ENCODE measurements at regions not wholly inside any gene's neighbourhood (a gene's known extent, or its start where the extent isn't known, plus 50 kb on each side); places are given as distances from the start of the nearest gene placed in this dataset.

DNA sequence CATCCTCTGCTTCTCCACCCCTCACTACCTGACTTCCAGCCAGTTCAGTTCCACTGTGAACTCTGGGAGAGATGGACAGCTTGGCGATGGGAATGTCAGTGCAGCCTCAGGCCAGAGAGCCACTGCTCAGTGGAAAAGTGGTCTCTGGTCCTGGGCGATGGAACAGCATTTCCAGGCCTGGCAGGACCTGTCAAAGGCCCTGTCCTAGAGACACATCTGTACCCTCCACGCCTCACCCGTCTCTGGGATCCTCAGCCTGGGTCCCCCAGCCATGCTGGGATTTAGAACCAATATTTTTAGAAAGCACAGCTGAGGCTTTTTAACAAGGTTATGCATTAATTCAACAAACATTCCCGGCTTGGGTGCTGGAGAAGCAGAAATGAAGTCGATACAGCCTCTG lies 165.7 kb downstream of the MN1 start:
- no peaks in the 10 kb centered on the region for H3K36me3 ChIP-seq (replicated peaks)
- no peaks in the 10 kb centered on the region for H3K4me1 ChIP-seq
- H3K4me3 ChIP-seq, result no peak overlapping the region
- no peaks in the 10 kb centered on the region for H3K27me3 ChIP-seq (ENCODE audit: low read depth)
- in situ Hi-C loops (cut with MboI; ENCODE audit: low sequenced_read_pairs), result no loop called here
- H3K9me3 ChIP-seq, result no peaks in the 10 kb centered on the region
- DNase-seq (ENCODE audit: low spot score in 2 of 2), result no peak

DNA sequence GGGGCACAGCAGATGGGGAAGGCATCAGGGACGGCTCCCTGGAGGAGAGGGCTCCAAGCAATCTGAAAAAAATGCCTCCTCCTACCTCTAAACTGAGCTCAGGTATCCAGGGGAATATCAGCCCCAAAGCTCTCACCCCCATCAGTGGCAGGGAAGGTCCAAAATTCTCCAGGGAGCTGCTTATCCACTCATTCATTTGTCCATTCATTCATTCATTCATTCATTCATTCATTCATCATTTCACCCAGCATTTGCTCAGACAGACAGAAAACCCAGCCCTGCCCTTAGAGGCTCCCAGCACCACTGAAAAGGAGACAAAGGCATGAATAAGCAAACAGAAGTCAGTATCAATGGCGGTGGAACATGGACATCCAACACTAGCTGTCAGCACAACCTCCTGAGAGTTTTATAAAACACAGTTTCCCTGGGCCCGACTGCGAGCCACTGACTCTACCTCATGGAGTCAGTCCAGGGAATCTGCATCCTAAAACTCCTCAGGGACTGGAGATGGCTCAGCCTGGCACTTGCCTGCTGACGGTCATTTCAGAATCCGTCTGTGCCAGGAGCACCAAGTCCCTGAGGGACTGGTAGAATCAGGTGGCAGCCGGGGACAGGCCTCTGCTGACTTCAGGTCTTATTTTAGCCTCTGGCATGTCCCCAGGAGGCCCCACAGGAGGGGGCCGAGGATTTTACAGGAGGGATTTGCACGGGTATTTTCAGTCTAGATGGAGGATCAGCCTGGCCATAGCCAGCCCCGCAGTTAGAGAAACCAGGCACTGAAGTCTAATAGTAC lies 164.6 kb downstream of the MN1 start:
- Histone ChIP-seq H3K4me1 (no peaks in the 10 kb centered on the region), H3K4me3 (no peak overlapping the region), H3K9me3 (no peaks in the 10 kb centered on the region), H3K27me3 (ENCODE audit: low read depth) (no peaks in the 10 kb centered on the region), H3K36me3 (replicated peaks) (no peaks in the 10 kb centered on the region)
- in situ Hi-C loops (cut with MboI; ENCODE audit: low sequenced_read_pairs), result no loop called here
- DNase-seq (ENCODE audit: low spot score in 2 of 2), result no peak

DNA sequence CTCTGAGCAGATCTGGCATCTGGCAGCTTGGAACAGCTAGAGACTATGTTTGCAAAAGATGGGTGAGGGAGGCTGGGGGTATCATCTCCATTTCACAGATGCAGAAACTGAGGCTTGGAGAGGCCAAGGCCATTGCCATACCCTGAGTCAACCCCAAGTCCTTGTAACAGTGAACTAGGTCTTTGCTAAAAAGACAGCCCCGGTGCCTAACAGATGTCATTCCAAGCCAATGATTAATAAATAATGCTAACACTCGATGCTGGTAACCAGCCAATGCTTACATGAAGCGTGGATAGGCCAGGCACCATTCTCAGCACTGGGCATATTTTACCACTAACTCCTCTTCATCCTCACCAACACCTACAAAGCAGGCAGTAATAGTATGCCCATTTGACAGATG lies 164.0 kb downstream of the MN1 start:
- in situ Hi-C loops (cut with MboI; ENCODE audit: low sequenced_read_pairs), result no loop called here

DNA sequence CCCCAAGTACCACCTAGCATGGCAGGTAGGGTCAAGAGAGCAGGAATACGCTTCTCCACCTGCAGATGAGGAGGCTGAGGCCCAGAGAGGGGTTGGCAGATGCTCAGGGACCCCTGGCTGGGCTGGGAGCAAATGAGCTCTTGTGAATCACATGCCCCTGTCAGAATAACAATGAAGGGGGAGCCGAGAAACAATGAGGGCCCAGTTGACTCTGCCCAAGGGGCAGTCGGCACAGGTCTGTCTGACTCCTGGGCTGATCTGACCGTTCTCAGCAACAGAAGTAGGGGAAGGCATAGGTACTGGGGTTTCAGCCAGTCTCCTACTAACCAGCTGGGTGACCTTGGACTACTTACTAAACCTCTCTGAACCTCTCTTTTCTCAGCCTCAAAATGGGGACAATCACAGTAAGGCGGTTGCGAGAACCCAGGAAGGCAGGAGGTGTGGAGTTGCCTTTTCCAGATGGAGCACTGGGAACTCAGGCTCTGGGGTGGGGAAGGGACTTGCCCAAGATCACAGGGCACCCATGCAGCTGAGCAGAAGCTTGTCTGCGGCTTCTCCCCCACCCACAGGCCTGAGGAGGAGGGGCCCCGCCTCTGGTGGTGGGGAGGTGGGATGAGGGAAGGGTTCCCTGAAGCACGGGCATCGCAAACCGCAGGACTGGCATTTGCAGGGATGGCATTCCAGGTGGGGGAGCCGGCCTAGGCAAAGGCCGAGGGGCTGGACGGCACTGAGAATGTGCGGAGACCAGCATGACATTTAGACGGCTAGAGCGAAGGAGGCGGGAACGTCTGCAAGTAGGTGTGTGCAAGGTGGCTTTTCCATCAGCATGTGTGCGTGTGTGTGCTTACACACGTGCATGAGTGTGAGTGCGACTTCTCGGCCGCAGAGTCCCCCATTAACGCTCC lies 163.0 kb downstream of the MN1 start:
- no peak overlapping the region for H3K4me3 ChIP-seq
- no peaks in the 10 kb centered on the region for H3K4me1 ChIP-seq
- H3K9me3 ChIP-seq, result no peaks in the 10 kb centered on the region
- H3K36me3 ChIP-seq (replicated peaks), result no peaks in the 10 kb centered on the region
- no peak for DNase-seq (ENCODE audit: low spot score in 2 of 2)
- in situ Hi-C loops (cut with MboI; ENCODE audit: low sequenced_read_pairs), result no loop called here
- no peaks in the 10 kb centered on the region for H3K27me3 ChIP-seq (ENCODE audit: low read depth)

More for the DNA sequence above, 164.0 kb downstream of the MN1 start:
- H3K27me3 ChIP-seq (ENCODE audit: low read depth), result no peaks in the 10 kb centered on the region
- no peak overlapping the region for H3K4me3 ChIP-seq
- no peaks in the 10 kb centered on the region for H3K36me3 ChIP-seq (replicated peaks)
- no peaks in the 10 kb centered on the region for H3K9me3 ChIP-seq
- DNase-seq (ENCODE audit: low spot score in 2 of 2), result no peak
- no peaks in the 10 kb centered on the region for H3K4me1 ChIP-seq

GRCh38 chr22:27639248-27640086 lies 162.1 kb downstream of the MN1 start:
- no peak overlapping the region for H3K4me3 ChIP-seq
- H3K9me3 ChIP-seq, result no peaks in the 10 kb centered on the region
- no peak for DNase-seq (ENCODE audit: low spot score in 2 of 2)
- H3K36me3 ChIP-seq (replicated peaks), result no peaks in the 10 kb centered on the region
- no peaks in the 10 kb centered on the region for H3K27me3 ChIP-seq (ENCODE audit: low read depth)
- H3K4me1 ChIP-seq, result no peaks in the 10 kb centered on the region
- in situ Hi-C loops (cut with MboI; ENCODE audit: low sequenced_read_pairs), result no loop called here

- Histone ChIP-seq H3K9me3 (no peaks in the 10 kb centered on the region), H3K27me3 (ENCODE audit: low read depth) (no peaks in the 10 kb centered on the region), H3K4me3 (no peak overlapping the region), H3K36me3 (replicated peaks) (no peaks in the 10 kb centered on the region), H3K4me1 (no peaks in the 10 kb centered on the region)
- DNase-seq (ENCODE audit: low spot score in 2 of 2), result no peak
- in situ Hi-C loops (cut with MboI; ENCODE audit: low sequenced_read_pairs), result no loop called here
Observed at GRCh38 chr22:27641049-27641795, 160.3 kb downstream of the MN1 start.

- Histone ChIP-seq H3K27me3 (ENCODE audit: low read depth) (no peaks in the 10 kb centered on the region), H3K4me1 (no peaks in the 10 kb centered on the region), H3K9me3 (no peaks in the 10 kb centered on the region), H3K4me3 (no peak overlapping the region), H3K36me3 (replicated peaks) (no peaks in the 10 kb centered on the region)
- in situ Hi-C loops (cut with MboI; ENCODE audit: low sequenced_read_pairs), result no loop called here
- no peak for DNase-seq (ENCODE audit: low spot score in 2 of 2)
Observed at GRCh38 chr22:27642104-27642800, 159.3 kb downstream of the MN1 start.

GRCh38 chr22:27643907-27644306 lies 157.6 kb downstream of the MN1 start:
- H3K27me3 ChIP-seq (ENCODE audit: low read depth), result 0 out of 2 replicates have a peak, but pooled peaks cover 3% of the 10 kb centered on the region
- H3K36me3 ChIP-seq (replicated peaks), result no peaks in the 10 kb centered on the region
- DNase-seq (ENCODE audit: low spot score in 2 of 2), result no peak
- no peaks in the 10 kb centered on the region for H3K9me3 ChIP-seq
- in situ Hi-C loops (cut with MboI; ENCODE audit: low sequenced_read_pairs), result no loop called here
- H3K4me1 ChIP-seq, result no peaks in the 10 kb centered on the region
- H3K4me3 ChIP-seq, result no peak overlapping the region

DNA sequence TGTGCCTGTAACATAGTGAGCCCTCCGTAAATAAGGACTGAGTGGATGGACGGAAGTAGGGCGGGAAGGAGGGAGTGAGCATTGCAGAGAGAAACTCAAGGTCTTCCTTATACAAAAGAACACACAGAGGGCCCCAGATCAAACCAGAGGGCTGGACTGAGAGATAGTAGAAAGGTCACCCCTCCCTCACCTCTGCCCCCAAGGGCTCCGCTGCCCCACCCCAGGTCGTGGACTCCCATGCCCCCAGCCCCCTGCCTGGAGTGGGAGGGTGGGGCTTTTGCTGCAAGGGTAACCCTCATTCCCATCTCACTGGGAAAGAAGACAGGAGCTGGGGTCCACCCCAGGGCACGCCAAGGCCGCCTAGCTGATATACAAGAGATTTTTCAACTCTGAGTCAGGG lies 157.0 kb downstream of the MN1 start:
- H3K4me1 ChIP-seq, result no peaks in the 10 kb centered on the region
- H3K27me3 ChIP-seq (ENCODE audit: low read depth), result 0 out of 2 replicates have a peak, but pooled peaks cover 3% of the 10 kb centered on the region
- in situ Hi-C loops (cut with MboI; ENCODE audit: low sequenced_read_pairs), result no loop called here
- no peaks in the 10 kb centered on the region for H3K9me3 ChIP-seq
- no peak for DNase-seq (ENCODE audit: low spot score in 2 of 2)
- no peak overlapping the region for H3K4me3 ChIP-seq
- no peaks in the 10 kb centered on the region for H3K36me3 ChIP-seq (replicated peaks)

GRCh38 chr22:27647540-27647939 lies 154.0 kb downstream of the MN1 start:
- 0 out of 2 replicates have a peak, but pooled peaks cover 3% of the 10 kb centered on the region for H3K27me3 ChIP-seq (ENCODE audit: low read depth)
- no peaks in the 10 kb centered on the region for H3K36me3 ChIP-seq (replicated peaks)
- in situ Hi-C loops (cut with MboI; ENCODE audit: low sequenced_read_pairs), result no loop called here
- H3K9me3 ChIP-seq, result no peaks in the 10 kb centered on the region
- DNase-seq (ENCODE audit: low spot score in 2 of 2), result no peak
- no peak overlapping the region for H3K4me3 ChIP-seq
- no peaks in the 10 kb centered on the region for H3K4me1 ChIP-seq

GRCh38 chr22:27648074-27648473 lies 153.5 kb downstream of the MN1 start:
- DNase-seq (ENCODE audit: low spot score in 2 of 2), result no peak
- Histone ChIP-seq H3K4me1 (no peaks in the 10 kb centered on the region), H3K27me3 (ENCODE audit: low read depth) (0 out of 2 replicates have a peak, but pooled peaks cover 3% of the 10 kb centered on the region), H3K36me3 (replicated peaks) (no peaks in the 10 kb centered on the region), H3K4me3 (no peak overlapping the region), H3K9me3 (no peaks in the 10 kb centered on the region)
- in situ Hi-C loops (cut with MboI; ENCODE audit: low sequenced_read_pairs), result no loop called here

- in situ Hi-C loops (cut with MboI; ENCODE audit: low sequenced_read_pairs), result no loop called here
- no peak overlapping the region for H3K4me3 ChIP-seq
Observed at GRCh38 chr22:27648853-27649252, 152.7 kb downstream of the MN1 start.

More at GRCh38 chr22:27648853-27649252, 152.7 kb downstream of the MN1 start:
- no peaks in the 10 kb centered on the region for H3K36me3 ChIP-seq (replicated peaks)
- no peaks in the 10 kb centered on the region for H3K9me3 ChIP-seq
- H3K27me3 ChIP-seq (ENCODE audit: low read depth), result 0 out of 2 replicates have a peak, but pooled peaks cover 3% of the 10 kb centered on the region
- DNase-seq (ENCODE audit: low spot score in 2 of 2), result no peak
- no peaks in the 10 kb centered on the region for H3K4me1 ChIP-seq
